ENCODE measurements at regions not wholly inside any gene's neighbourhood (a gene's known extent, or its start where the extent isn't known, plus 50 kb on each side); places are given as distances from the start of the nearest gene placed in this dataset.
"Not testable (repeated sequence)": the region's sequence is repeated elsewhere in the genome, so short reads cannot be mapped to it uniquely, and the experiment has no call there.

DNA sequence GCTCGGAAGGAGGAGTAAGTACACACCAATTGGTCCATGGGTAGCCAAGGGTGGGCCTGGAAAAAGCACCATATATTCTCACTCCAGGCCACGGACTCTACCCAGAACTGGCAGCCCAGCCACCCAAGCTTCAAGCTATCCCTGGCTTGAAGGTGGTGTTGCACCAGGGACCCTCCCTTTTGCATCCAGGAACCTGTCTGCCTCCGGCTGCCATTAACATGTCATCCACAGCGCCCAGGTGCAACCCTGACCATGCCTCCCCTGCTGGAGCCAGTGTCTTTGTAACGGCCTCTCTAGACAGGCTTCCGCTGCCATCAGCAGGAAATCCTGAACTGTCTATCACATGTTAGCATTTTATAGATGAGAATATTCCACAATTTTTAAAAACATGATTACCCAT is 2158.5 kb upstream of the RAG2 start:
- DNase-seq (ENCODE audit: low spot score), result no peak
- Mint-ChIP-seq H3K36me3 (ENCODE audit: low read depth) (no peaks in the 10 kb centered on the region), H3K9me3 (ENCODE audit: low read depth) (peaks cover 15% of the 10 kb centered on the region)

DNA sequence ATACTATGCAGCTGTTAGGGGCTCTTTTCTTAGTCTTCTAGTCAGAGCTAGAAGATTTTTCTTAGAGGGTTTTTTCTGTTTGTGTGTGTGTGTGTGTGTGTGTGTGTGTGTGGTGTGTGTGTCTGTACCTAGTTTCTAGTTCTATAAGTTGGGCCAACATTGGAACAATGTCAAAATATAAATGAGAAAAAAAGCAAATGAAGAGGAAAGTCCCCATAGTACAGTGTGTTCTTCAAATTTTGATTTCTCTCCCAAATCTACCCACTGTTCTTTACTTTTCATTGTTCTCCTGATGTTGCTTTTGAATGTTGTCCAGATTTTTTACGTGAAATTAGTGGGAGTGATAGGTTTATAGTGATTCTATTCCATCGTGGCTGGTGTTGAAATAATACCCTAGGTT is 2153.4 kb upstream of the RAG2 start:
- Mint-ChIP-seq H3K4me3 (ENCODE audit: unreplicated experiment) (no peak overlapping the region), H3K27ac (ENCODE audit: unreplicated experiment) (no peak overlapping the region), H3K9me3 (ENCODE audit: low read depth) (peaks cover 13% of the 10 kb centered on the region), H3K27me3 (ENCODE audit: low read depth) (no peaks in the 10 kb centered on the region), H3K4me1 (ENCODE audit: low read depth) (peaks cover 8% of the 10 kb centered on the region), H3K36me3 (ENCODE audit: low read depth) (peaks cover 1% of the 10 kb centered on the region)
- DNase-seq (ENCODE audit: low spot score), result no peak
- TF ChIP-seq, protein P1, sequence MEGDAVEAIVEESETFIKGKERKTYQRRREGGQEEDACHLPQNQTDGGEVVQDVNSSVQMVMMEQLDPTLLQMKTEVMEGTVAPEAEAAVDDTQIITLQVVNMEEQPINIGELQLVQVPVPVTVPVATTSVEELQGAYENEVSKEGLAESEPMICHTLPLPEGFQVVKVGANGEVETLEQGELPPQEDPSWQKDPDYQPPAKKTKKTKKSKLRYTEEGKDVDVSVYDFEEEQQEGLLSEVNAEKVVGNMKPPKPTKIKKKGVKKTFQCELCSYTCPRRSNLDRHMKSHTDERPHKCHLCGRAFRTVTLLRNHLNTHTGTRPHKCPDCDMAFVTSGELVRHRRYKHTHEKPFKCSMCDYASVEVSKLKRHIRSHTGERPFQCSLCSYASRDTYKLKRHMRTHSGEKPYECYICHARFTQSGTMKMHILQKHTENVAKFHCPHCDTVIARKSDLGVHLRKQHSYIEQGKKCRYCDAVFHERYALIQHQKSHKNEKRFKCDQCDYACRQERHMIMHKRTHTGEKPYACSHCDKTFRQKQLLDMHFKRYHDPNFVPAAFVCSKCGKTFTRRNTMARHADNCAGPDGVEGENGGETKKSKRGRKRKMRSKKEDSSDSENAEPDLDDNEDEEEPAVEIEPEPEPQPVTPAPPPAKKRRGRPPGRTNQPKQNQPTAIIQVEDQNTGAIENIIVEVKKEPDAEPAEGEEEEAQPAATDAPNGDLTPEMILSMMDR (IDR thresholded peaks at IDR 0.05), result no peak

More for the DNA sequence above, 2158.5 kb upstream of the RAG2 start:
- Mint-ChIP-seq H3K4me3 (ENCODE audit: unreplicated experiment) (no peak overlapping the region), H3K4me1 (ENCODE audit: low read depth) (peaks cover 15% of the 10 kb centered on the region), H3K27me3 (ENCODE audit: low read depth) (no peaks in the 10 kb centered on the region), H3K27ac (ENCODE audit: unreplicated experiment) (no peak overlapping the region)
- TF ChIP-seq, protein P1 (IDR thresholded peaks at IDR 0.05), result no peak

DNA sequence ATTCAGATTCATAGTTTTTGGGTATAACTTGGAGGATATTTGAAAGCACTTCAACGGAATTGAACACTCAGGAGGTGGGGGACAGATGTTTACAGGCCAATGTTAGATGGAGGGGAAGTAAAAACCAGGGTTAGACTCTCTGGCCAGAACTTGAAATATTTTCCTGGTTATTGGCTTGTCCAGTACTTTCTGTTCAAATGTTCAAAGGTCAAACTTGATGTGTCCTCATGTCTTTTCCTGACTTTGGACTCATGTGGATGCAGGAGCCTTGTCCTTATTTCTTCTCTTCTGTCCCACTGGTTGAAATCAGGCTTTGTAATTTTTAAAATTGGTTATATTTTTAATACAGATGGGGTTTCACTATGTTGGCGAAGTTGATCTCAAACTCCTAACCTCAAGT is 2148.5 kb upstream of the RAG2 start:
- H3K27me3 Mint-ChIP-seq (ENCODE audit: low read depth); DNase-seq (ENCODE audit: low spot score); H3K36me3 Mint-ChIP-seq (ENCODE audit: low read depth); H3K4me3 Mint-ChIP-seq (ENCODE audit: unreplicated experiment); H3K4me1 Mint-ChIP-seq (ENCODE audit: low read depth); H3K27ac Mint-ChIP-seq (ENCODE audit: unreplicated experiment): not testable (repeated sequence)
- H3K9me3 Mint-ChIP-seq (ENCODE audit: low read depth), result peaks cover 10% of the 10 kb centered on the region

DNA sequence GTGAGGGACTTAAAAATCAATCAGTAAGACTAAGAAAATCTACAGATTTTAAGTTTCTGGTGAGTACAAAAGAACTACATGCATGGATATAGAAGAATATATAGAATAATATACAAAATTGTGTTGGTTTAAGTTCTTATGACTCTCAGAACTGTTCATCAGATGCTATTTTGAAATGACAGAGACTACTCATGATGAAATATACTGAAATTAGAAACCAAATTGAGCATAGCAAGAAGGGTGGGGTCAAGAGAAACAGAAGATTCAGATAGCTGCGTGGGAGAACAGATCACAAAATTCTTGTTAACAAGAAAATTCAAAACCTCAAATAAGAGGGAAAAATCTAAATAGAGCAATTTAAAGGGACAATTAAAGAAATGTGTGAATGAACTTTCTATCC is 2125.3 kb upstream of the RAG2 start:
- Mint-ChIP-seq H3K4me3 (ENCODE audit: unreplicated experiment) (no peak overlapping the region), H3K4me1 (ENCODE audit: low read depth) (peaks cover 28% of the 10 kb centered on the region), H3K27ac (ENCODE audit: unreplicated experiment) (peak overlapping the region; percentile 39), H3K27me3 (ENCODE audit: low read depth) (no peaks in the 10 kb centered on the region), H3K9me3 (ENCODE audit: low read depth) (peaks cover 13% of the 10 kb centered on the region), H3K36me3 (ENCODE audit: low read depth) (peaks cover 2% of the 10 kb centered on the region)
- DNase-seq (ENCODE audit: low spot score), result no peak
- TF ChIP-seq, protein P1 (IDR thresholded peaks at IDR 0.05), result no peak

DNA sequence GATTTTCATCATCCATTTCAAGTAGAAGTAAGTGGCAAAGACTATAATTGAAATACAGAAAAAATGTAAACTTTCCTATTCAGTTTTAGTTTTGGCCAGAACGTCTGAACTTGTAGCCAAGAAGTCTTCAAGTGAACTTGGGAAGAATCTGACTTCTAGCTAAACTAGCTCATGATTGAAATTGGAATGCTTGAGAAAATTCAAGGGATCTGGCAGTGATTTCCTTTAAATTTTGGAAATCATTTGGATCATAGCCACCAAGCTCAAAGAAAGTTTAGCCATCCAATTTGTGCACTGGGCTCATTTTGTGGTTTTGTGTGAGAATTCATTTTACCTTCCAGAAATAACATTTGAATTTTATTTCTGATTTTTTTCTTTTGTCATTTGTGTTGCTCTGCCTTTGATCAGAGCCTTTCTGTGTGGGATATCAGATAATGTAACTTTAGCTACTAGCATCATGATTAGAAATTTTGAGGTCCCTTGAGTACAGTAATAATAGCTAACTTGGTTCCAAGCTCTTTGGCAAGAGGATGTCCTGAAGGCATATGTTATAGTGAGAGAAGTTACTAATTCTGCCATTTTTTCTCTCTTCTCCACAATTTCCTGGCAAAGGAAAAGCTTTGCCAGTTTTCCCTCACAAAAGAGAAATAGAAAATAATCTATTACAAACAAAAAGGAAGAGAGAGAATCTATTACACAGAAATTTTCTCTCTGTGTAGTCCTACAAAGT is 2123.7 kb upstream of the RAG2 start:
- Mint-ChIP-seq H3K27me3 (ENCODE audit: low read depth) (no peaks in the 10 kb centered on the region), H3K36me3 (ENCODE audit: low read depth) (peaks cover 2% of the 10 kb centered on the region), H3K4me1 (ENCODE audit: low read depth) (peaks cover 28% of the 10 kb centered on the region), H3K9me3 (ENCODE audit: low read depth) (peaks cover 7% of the 10 kb centered on the region), H3K27ac (ENCODE audit: unreplicated experiment) (peak overlapping the region; percentile 24), H3K4me3 (ENCODE audit: unreplicated experiment) (no peak overlapping the region)
- DNase-seq (ENCODE audit: low spot score), result no peak
- TF ChIP-seq, protein P1 (IDR thresholded peaks at IDR 0.05), result no peak

DNA sequence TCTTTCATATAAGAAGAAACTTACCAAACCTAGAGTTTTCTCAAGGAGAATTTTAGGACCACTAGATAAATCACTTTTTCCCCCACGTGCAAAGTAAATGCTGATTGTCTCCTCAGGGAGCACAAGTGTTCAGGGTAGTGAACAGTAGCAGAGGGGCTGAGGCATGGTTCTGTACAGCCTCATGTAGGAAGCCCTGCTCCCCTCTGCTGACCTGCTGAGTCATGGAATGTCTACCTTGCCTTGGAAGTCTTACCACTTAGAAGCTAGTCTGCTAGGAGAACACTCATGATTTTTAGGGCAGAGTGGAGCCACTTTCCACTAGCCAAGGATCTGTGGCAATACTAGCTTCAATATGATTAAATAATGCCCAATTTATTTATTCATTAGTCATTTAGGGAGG is 2120.6 kb upstream of the RAG2 start:
- TF ChIP-seq, protein P1 (IDR thresholded peaks at IDR 0.05), result no peak
- Mint-ChIP-seq H3K36me3 (ENCODE audit: low read depth) (no peaks in the 10 kb centered on the region), H3K27me3 (ENCODE audit: low read depth) (no peaks in the 10 kb centered on the region), H3K4me1 (ENCODE audit: low read depth) (peaks cover 32% of the 10 kb centered on the region), H3K9me3 (ENCODE audit: low read depth) (peaks cover 4% of the 10 kb centered on the region), H3K4me3 (ENCODE audit: unreplicated experiment) (no peak overlapping the region), H3K27ac (ENCODE audit: unreplicated experiment) (no peak overlapping the region)
- DNase-seq (ENCODE audit: low spot score), result no peak

Measured in chondrocyte (in vitro differentiated cells).